Cardiac fibroblast (primary cell): ENCODE measurements at regions not wholly inside any gene's neighbourhood (a gene's known extent, or its start where the extent isn't known, plus 50 kb on each side); places are given as distances from the start of the nearest gene placed in this dataset.
A peak's percentile ranks its signal among the peaks of the same experiment; 100 is the strongest.

ENCODE experiments used
- DNase-seq, 2 donors: peaks; one replicate each; pipeline versions ENCODE4 v3.0.0 to v3.0.0-alpha.2; 2010; ENCODE audit warnings: low read depth in 2 of 2
- H3K4me3 ChIP-seq, 2 donors: replicated peaks in 1 of 2; 1 replicate in 1 of 2; 2 replicates in 1 of 2; pipeline ENCODE4 v1.5.1; 2011; ENCODE audit warnings: low read depth in 2 of 2, low read length in 2 of 2, mild to moderate bottlenecking in 2 of 2, moderate library complexity in 1 of 2
- TF ChIP-seq, protein P1 (sequence below): IDR thresholded peaks from one replicate; pipeline ENCODE4 v1.5.1; 2011; ENCODE audit warnings: low read depth, mild to moderate bottlenecking, low read length, inconsistent platforms

DNA sequence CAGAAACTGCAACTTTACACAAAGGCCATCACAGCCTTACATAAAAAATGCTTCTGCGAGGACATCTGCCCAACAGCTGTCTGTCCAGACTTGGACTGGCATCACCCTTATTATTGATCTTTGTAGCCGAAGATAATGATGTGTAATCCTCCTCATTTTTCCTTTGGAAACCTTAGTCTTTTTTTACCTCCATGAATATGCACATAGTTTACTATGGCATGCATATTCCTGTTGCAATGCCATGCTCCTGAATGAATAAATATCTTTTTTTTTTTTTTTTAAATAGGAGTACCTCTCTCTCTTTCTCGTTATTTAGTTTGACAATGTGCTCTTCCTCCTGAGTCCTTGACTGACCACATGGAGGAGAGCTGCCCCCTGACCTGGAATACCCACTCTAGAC is 409.6 kb upstream of the USP24 start:
- no peak for DNase-seq
- no peak overlapping the region for H3K4me3 ChIP-seq
- TF ChIP-seq, protein P1, sequence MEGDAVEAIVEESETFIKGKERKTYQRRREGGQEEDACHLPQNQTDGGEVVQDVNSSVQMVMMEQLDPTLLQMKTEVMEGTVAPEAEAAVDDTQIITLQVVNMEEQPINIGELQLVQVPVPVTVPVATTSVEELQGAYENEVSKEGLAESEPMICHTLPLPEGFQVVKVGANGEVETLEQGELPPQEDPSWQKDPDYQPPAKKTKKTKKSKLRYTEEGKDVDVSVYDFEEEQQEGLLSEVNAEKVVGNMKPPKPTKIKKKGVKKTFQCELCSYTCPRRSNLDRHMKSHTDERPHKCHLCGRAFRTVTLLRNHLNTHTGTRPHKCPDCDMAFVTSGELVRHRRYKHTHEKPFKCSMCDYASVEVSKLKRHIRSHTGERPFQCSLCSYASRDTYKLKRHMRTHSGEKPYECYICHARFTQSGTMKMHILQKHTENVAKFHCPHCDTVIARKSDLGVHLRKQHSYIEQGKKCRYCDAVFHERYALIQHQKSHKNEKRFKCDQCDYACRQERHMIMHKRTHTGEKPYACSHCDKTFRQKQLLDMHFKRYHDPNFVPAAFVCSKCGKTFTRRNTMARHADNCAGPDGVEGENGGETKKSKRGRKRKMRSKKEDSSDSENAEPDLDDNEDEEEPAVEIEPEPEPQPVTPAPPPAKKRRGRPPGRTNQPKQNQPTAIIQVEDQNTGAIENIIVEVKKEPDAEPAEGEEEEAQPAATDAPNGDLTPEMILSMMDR: no peak

DNA sequence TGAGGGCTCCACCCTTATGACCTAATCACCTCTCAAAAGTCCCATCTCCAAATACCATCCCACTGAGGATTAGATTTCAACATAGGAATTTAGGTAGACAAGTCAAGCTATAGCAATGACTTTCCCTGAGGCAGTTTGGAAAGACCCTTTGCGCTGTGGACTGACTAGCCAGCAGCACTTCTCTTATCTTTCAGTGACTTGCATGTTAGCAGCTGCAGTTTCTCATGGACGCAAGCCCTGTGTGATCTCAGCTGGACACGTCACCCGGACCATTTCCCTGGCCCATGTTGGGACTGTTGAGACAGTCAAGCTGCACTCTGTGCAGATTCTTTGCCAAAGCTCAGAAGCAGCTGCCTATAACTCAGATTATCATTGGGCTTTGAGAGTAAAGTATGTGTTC is 408.1 kb upstream of the USP24 start:
- DNase-seq: peak; percentile 85 to 94
- H3K4me3 ChIP-seq: no peak overlapping the region
- TF ChIP-seq, protein P1: no peak

DNA sequence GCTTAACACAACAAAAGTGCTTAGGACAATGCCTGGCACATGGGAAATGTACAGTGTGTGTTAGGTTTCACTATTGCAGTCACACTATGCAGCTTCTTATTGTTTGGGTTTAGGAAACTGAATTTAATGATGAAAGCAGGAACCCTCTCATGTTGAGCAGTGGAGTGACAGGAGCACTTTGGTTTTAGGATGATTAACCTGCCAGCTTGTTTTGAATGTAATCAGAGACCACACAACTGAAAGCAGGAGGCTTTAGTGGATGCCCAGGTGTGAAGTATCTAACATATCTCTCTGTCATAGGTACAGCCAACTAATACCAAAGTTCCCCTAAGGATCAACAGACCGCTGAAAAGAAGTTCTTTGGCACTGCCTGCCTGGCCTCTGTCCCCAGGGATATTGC is 406.9 kb upstream of the USP24 start:
- DNase-seq: no peak
- TF ChIP-seq, protein P1: no peak
- H3K4me3 ChIP-seq: no peak overlapping the region

DNA sequence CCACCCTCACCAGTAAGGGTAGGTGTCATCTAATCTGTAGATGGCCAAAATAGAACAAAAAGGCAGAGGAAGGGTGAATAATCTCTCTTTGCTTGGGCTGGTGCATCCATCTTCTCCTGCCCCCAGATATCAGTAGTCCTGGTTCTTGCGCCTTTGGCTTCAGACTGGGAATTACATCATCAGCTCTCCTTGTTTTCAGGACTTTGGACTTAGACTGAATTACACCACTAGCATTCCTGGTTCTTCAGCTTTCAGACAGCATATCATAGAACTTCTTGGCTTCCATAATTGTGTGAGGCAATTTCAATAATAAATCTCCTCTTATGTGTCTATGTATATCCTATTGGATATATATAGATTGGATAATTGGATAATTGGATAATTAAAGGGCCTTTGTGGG is 403.0 kb upstream of the USP24 start:
- H3K4me3 ChIP-seq: no peak overlapping the region
- DNase-seq: no peak
- TF ChIP-seq, protein P1: no peak

DNA sequence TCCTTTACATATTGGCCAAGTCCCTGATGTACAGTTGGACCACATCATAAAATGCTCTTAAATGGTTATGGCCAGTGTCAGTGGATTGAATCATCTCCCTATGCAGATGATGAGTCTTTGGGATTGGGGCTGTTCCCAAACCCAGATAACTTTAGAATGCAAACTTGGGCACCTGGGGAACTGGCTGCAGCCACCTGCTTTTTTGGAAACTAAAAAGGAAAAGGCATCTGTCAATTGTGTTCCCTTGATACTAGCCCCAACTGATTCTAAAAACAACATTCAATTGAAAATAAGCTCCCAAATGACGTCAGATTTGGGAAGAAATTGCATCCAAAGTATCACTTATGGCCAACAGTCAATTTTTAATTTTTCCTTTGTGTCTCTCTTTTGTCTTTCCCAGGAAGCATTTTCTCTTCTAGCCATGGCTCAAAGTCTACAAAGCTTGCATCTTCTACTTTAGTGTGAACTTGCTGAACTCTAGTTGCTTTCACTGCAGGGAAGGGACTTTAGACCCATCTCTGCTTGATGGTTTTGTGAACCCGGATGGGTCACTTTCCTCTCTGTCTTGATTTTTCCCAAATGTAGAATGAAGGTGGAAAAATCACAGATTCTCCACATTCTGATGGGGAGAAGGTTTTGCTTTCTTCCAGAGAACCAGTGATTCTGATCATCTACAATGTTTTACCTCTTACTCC is 402.3 kb upstream of the USP24 start:
- H3K4me3 ChIP-seq: no peak overlapping the region
- TF ChIP-seq, protein P1: no peak
- no peak for DNase-seq

DNA sequence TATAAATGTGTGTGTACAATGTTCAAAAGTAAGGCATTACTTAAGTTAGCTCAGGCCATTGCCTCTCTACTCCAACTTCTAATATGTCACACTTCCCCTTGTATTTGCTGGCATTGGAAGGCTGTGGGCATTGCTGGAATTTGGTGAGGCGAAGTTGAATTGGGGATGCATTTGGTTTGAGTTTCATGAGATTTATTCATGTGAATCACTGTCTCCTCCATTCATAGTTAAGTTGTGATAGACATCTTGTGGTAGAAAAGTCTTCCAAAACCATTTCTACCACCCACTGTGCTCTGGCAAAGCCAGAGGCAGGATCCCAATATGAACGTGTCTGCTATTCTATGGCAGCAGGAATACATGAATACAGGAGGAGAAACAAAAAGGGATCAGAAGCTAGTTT is 397.8 kb upstream of the USP24 start:
- TF ChIP-seq, protein P1: no peak
- no peak overlapping the region for H3K4me3 ChIP-seq
- no peak for DNase-seq

DNA sequence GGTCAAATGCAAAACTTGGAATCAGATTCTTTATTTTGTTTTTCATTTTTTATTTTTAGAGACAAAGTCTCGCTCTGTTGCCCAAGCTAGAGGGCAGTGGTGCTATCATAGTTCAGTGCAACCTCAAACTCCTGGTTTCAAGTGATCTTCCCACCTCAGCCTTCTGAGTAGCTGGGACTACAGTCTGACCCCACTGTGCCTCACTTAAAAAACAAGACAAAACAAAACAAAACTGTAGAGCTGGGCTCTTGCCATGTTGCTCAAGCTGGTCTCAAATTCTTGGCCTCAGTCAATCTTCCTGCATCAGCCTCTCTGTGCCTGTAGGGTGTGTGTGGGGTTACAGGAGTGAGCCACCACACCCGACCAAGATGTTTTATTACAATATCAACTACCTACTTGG is 396.0 kb upstream of the USP24 start:
- H3K4me3 ChIP-seq: no peak overlapping the region
- peak; percentile 60 to 62 for DNase-seq
- TF ChIP-seq, protein P1: peak; percentile 5
